ENCODE measurements at regions not wholly inside any gene's neighbourhood (a gene's known extent, or its start where the extent isn't known, plus 50 kb on each side); places are given as distances from the start of the nearest gene placed in this dataset.

DNA sequence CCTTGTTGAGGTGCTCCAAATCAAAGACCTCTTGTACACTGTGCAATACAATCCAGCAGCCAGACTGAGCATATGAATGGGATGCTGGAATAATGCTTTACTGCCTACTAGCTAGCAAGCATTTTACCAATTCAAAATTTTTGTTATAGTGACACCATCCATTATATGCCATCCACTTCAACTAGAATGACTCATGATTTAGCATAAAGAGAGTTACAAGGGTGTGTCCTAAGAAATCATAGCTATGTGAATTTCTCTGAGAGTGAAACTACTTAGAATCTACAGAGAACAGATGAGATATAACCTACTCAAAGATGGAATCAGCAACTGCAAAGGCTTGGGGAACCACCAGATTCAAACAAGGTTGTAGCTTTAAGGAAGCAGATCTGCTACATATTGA is 221.9 kb downstream of the LHFPL1 start:
- TF ChIP-seq CEBPB (IDR thresholded peaks at IDR 0.05) (no peak), FOXM1 (IDR thresholded peaks at IDR 0.05; ENCODE audit: borderline replicate concordance, low read depth) (no peak), TCF12 (IDR thresholded peaks at IDR 0.05; ENCODE audit: low read depth) (no peak), CREB1 (IDR thresholded peaks at IDR 0.05; ENCODE audit: low read depth) (no peak), TAF1 (IDR thresholded peaks at IDR 0.05; ENCODE audit: low read depth) (no peak), RAD21 (IDR thresholded peaks at IDR 0.05; ENCODE audit: low read depth) (no peak), EP300 (IDR thresholded peaks at IDR 0.05; ENCODE audit: borderline replicate concordance) (no peak), YY1 (IDR thresholded peaks at IDR 0.05; ENCODE audit: low read depth) (no peak), NFIC (IDR thresholded peaks at IDR 0.05) (no peak), EGR1 (IDR thresholded peaks at IDR 0.05) (no peak), ZBTB7A (IDR thresholded peaks at IDR 0.05; ENCODE audit: low read depth) (no peak), TEAD4 (IDR thresholded peaks at IDR 0.05) (no peak)
- TF ChIP-seq, protein P1, sequence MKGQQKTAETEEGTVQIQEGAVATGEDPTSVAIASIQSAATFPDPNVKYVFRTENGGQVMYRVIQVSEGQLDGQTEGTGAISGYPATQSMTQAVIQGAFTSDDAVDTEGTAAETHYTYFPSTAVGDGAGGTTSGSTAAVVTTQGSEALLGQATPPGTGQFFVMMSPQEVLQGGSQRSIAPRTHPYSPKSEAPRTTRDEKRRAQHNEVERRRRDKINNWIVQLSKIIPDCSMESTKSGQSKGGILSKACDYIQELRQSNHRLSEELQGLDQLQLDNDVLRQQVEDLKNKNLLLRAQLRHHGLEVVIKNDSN (IDR thresholded peaks at IDR 0.05) = no peak
- TF ChIP-seq, protein P2, sequence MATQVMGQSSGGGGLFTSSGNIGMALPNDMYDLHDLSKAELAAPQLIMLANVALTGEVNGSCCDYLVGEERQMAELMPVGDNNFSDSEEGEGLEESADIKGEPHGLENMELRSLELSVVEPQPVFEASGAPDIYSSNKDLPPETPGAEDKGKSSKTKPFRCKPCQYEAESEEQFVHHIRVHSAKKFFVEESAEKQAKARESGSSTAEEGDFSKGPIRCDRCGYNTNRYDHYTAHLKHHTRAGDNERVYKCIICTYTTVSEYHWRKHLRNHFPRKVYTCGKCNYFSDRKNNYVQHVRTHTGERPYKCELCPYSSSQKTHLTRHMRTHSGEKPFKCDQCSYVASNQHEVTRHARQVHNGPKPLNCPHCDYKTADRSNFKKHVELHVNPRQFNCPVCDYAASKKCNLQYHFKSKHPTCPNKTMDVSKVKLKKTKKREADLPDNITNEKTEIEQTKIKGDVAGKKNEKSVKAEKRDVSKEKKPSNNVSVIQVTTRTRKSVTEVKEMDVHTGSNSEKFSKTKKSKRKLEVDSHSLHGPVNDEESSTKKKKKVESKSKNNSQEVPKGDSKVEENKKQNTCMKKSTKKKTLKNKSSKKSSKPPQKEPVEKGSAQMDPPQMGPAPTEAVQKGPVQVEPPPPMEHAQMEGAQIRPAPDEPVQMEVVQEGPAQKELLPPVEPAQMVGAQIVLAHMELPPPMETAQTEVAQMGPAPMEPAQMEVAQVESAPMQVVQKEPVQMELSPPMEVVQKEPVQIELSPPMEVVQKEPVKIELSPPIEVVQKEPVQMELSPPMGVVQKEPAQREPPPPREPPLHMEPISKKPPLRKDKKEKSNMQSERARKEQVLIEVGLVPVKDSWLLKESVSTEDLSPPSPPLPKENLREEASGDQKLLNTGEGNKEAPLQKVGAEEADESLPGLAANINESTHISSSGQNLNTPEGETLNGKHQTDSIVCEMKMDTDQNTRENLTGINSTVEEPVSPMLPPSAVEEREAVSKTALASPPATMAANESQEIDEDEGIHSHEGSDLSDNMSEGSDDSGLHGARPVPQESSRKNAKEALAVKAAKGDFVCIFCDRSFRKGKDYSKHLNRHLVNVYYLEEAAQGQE (IDR thresholded peaks at IDR 0.05; ENCODE audit: low read depth) = no peak
- TF ChIP-seq, protein P3, sequence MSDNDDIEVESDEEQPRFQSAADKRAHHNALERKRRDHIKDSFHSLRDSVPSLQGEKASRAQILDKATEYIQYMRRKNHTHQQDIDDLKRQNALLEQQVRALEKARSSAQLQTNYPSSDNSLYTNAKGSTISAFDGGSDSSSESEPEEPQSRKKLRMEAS (IDR thresholded peaks at IDR 0.05) = no peak

DNA sequence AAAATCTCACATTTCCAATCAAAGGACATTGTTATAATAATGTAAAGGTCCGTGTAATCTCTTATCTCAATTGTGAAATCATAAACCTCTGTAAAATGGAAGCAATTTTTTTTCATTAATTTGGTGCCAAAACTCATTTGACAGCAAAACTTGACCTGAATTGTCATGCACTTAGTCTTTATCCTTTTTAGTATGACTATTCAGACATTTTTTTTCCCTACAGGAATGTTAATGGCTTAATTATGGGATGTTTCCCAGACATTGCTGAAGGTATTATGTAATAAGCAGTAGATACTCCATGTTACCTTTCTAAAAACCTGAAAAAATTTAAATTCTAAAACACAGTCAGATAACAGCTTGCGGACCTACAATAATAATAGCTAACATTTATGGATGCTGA is 228.9 kb downstream of the LHFPL1 start:
- TF ChIP-seq TAF1 (IDR thresholded peaks at IDR 0.05; ENCODE audit: low read depth) = no peak

DNA sequence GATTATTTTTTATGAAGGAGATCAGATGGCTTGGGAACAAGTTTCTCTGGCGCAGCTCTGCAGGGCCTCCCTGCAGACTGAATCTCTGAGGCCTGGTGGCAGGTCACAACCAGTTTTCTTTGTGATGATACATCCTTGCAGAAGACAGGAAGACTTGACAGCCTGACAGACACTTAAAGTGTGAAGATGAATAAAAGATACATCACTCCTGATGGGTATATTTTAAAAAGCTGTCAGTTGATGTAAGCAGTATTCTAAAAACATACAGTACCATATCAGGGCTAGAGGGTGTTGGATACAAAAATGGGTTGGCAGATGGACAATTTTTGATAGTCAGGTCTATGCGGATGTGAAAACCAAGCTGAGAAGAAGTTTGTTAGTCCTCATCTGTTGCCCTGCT is 239.5 kb downstream of the LHFPL1 start:
- no peak for TF ChIP-seq YY1 (IDR thresholded peaks at IDR 0.05; ENCODE audit: low read depth)
- TF ChIP-seq, protein P2 (IDR thresholded peaks at IDR 0.05; ENCODE audit: low read depth) = no peak
- TF ChIP-seq, protein P1 (IDR thresholded peaks at IDR 0.05) = no peak
- TF ChIP-seq CEBPB (IDR thresholded peaks at IDR 0.05) = no peak

DNA sequence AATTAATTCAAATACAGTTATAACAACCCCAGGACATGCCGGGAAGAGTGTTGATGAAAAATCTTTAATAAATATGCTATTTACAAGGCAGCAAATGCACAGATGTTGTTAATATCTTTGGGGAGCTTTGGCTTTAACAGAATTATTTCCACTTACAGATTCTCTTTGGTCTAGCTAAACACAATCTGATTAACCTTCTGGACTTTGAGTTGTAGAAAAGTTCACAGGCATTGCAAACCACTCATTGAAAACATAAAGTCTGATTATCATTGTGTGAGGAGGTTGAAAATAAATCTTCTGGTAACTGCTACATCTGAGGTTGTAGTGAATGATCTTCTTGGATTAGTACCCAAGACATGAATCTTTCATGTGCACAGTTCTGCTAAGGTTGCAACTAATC is 255.6 kb downstream of the LHFPL1 start:
- no peak for TF ChIP-seq TEAD4 (IDR thresholded peaks at IDR 0.05)
- TF ChIP-seq CEBPB (IDR thresholded peaks at IDR 0.05) = no peak
- TF ChIP-seq EGR1 (IDR thresholded peaks at IDR 0.05) = no peak
- TF ChIP-seq NFIC (IDR thresholded peaks at IDR 0.05) = no peak
- TF ChIP-seq, protein P2 (IDR thresholded peaks at IDR 0.05; ENCODE audit: low read depth) = no peak
- no peak for TF ChIP-seq CREB1 (IDR thresholded peaks at IDR 0.05; ENCODE audit: low read depth)
- no peak for TF ChIP-seq ZBTB7A (IDR thresholded peaks at IDR 0.05; ENCODE audit: low read depth)
- TF ChIP-seq, protein P3 (IDR thresholded peaks at IDR 0.05) = no peak
- no peak for TF ChIP-seq FOXM1 (IDR thresholded peaks at IDR 0.05; ENCODE audit: borderline replicate concordance, low read depth)
- TF ChIP-seq EP300 (IDR thresholded peaks at IDR 0.05; ENCODE audit: borderline replicate concordance) = no peak
- TF ChIP-seq TCF12 (IDR thresholded peaks at IDR 0.05; ENCODE audit: low read depth) = no peak
- TF ChIP-seq YY1 (IDR thresholded peaks at IDR 0.05; ENCODE audit: low read depth) = no peak
- TF ChIP-seq RAD21 (IDR thresholded peaks at IDR 0.05; ENCODE audit: low read depth) = no peak

DNA sequence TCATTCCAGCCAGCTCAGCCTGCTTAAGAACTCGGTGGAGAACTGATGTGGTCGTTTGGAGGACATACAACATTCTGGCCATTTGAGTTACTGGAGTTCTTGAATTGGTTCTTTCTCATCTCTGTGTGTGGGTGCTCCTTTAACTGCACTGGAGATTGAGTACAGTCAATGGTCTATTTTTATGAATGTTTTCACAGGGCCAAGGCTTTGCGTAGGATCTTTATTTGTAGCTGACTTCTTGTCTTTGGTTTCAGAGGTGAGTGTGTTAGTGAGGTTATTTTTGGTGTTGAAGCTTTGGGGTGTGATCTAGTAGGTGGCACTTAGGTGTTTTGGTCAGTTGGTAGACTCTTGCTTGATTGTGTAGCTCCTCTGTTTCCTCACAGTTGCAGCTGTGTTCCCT is 288.4 kb downstream of the LHFPL1 start:
- no peak for TF ChIP-seq RAD21 (IDR thresholded peaks at IDR 0.05; ENCODE audit: low read depth)
- no peak for TF ChIP-seq ZBTB7A (IDR thresholded peaks at IDR 0.05; ENCODE audit: low read depth)
- TF ChIP-seq CEBPB (IDR thresholded peaks at IDR 0.05) = no peak
- TF ChIP-seq TCF12 (IDR thresholded peaks at IDR 0.05; ENCODE audit: low read depth) = no peak
- no peak for TF ChIP-seq TAF1 (IDR thresholded peaks at IDR 0.05; ENCODE audit: low read depth)
- no peak for TF ChIP-seq CREB1 (IDR thresholded peaks at IDR 0.05; ENCODE audit: low read depth)
- no peak for TF ChIP-seq EGR1 (IDR thresholded peaks at IDR 0.05)
- TF ChIP-seq, protein P2 (IDR thresholded peaks at IDR 0.05; ENCODE audit: low read depth) = no peak
- TF ChIP-seq TEAD4 (IDR thresholded peaks at IDR 0.05) = no peak
- no peak for TF ChIP-seq NFIC (IDR thresholded peaks at IDR 0.05)
- no peak for TF ChIP-seq EP300 (IDR thresholded peaks at IDR 0.05; ENCODE audit: borderline replicate concordance)
- no peak for TF ChIP-seq YY1 (IDR thresholded peaks at IDR 0.05; ENCODE audit: low read depth)
- no peak for TF ChIP-seq FOXM1 (IDR thresholded peaks at IDR 0.05; ENCODE audit: borderline replicate concordance, low read depth)
- TF ChIP-seq, protein P3 (IDR thresholded peaks at IDR 0.05) = no peak

All from Ishikawa (cell line).